ENCODE measurements at regions not wholly inside any gene's neighbourhood (a gene's known extent, or its start where the extent isn't known, plus 50 kb on each side); places are given as distances from the start of the nearest gene placed in this dataset.

DNA sequence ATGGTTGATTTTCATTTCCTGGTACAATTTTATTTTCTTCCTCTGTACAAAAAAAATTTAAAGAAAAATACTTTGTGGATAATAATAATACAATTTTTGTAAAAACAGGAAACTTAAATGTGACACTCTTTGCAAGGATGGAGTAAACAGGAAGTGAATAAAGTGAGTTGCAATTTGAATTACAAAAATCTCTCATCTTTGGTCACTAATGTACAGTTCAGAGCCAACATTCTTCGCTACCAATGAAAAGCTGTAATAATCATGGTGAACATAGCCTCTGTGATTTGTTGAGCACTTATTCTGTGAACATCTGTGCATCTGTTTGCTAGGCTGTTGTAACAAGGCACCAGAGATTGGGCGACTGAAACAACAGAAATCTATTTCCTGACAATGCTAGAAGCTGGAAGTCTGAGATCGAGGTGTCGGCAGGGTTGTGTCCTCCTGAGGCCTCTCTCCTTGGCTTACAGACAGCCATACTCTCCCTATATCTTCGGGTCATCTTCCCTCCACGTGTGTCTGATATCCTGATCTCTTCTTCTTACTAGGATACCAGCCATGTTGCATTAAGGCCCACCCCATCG lies 295.3 kb upstream of the KLF6 start:
- Mint-ChIP-seq H3K27ac (ENCODE audit: unreplicated experiment) (no peak overlapping the region), H3K9me3 (ENCODE audit: low read depth) (no peaks in the 10 kb centered on the region), H3K36me3 (ENCODE audit: low read depth) (no peaks in the 10 kb centered on the region), H3K4me1 (ENCODE audit: low read depth) (peaks cover 32% of the 10 kb centered on the region), H3K4me3 (ENCODE audit: unreplicated experiment) (no peak overlapping the region), H3K27me3 (ENCODE audit: low read depth) (no peaks in the 10 kb centered on the region)
- DNase-seq (ENCODE audit: low spot score), result no peak
- TF ChIP-seq, protein P1, sequence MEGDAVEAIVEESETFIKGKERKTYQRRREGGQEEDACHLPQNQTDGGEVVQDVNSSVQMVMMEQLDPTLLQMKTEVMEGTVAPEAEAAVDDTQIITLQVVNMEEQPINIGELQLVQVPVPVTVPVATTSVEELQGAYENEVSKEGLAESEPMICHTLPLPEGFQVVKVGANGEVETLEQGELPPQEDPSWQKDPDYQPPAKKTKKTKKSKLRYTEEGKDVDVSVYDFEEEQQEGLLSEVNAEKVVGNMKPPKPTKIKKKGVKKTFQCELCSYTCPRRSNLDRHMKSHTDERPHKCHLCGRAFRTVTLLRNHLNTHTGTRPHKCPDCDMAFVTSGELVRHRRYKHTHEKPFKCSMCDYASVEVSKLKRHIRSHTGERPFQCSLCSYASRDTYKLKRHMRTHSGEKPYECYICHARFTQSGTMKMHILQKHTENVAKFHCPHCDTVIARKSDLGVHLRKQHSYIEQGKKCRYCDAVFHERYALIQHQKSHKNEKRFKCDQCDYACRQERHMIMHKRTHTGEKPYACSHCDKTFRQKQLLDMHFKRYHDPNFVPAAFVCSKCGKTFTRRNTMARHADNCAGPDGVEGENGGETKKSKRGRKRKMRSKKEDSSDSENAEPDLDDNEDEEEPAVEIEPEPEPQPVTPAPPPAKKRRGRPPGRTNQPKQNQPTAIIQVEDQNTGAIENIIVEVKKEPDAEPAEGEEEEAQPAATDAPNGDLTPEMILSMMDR (IDR thresholded peaks at IDR 0.05), result no peak

DNA sequence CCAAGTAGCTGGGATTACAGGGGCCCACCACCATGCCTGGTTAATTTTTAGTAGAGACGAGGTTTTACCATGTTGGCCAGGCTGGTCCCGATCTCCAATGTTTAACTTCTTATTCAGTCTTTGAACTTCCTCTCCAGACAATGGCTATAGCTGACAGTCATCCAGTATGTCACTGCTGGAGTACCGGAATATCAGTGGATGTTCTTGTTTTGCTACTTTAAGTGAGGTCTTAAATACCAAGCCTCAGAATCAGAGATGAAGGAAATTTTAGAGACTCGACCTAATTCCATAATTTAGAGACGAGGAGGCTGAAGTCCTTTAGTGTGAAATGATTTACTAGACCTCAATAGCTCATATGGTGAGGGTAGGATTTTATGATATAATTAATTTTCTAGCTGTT lies 294.8 kb upstream of the KLF6 start:
- no peaks in the 10 kb centered on the region for H3K36me3 Mint-ChIP-seq (ENCODE audit: low read depth)
- H3K27ac Mint-ChIP-seq (ENCODE audit: unreplicated experiment), result no peak overlapping the region
- peaks cover 38% of the 10 kb centered on the region for H3K4me1 Mint-ChIP-seq (ENCODE audit: low read depth)
- TF ChIP-seq, protein P1 (IDR thresholded peaks at IDR 0.05), result no peak
- no peak for DNase-seq (ENCODE audit: low spot score)
- no peaks in the 10 kb centered on the region for H3K9me3 Mint-ChIP-seq (ENCODE audit: low read depth)
- H3K4me3 Mint-ChIP-seq (ENCODE audit: unreplicated experiment), result no peak overlapping the region
- H3K27me3 Mint-ChIP-seq (ENCODE audit: low read depth), result no peaks in the 10 kb centered on the region

DNA sequence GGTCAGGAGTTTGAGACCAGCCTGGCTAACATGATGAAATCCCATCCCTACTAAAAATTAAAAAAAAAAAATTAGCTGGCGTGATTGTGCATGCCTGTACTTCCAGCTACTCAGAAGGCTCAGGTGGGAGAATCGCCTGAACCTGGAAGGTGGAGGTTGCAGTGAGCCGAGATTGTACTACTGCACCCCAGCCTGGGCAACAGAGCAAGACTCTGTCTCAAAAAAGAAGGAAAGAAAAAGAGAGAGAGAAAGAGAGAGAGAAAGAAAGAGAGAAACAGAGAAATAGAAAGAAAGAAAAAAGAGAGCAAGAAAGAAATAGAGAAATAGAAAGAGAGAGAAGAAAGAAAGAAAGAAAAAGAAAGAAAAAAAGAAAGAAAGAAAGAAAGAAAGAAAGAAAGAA lies 292.8 kb upstream of the KLF6 start:
- peaks cover 47% of the 10 kb centered on the region for H3K4me1 Mint-ChIP-seq (ENCODE audit: low read depth)
- DNase-seq (ENCODE audit: low spot score), result no peak
- no peaks in the 10 kb centered on the region for H3K27me3 Mint-ChIP-seq (ENCODE audit: low read depth)
- no peak overlapping the region for H3K27ac Mint-ChIP-seq (ENCODE audit: unreplicated experiment)
- no peak overlapping the region for H3K4me3 Mint-ChIP-seq (ENCODE audit: unreplicated experiment)
- H3K36me3 Mint-ChIP-seq (ENCODE audit: low read depth), result no peaks in the 10 kb centered on the region
- no peaks in the 10 kb centered on the region for H3K9me3 Mint-ChIP-seq (ENCODE audit: low read depth)
- TF ChIP-seq, protein P1 (IDR thresholded peaks at IDR 0.05), result no peak

DNA sequence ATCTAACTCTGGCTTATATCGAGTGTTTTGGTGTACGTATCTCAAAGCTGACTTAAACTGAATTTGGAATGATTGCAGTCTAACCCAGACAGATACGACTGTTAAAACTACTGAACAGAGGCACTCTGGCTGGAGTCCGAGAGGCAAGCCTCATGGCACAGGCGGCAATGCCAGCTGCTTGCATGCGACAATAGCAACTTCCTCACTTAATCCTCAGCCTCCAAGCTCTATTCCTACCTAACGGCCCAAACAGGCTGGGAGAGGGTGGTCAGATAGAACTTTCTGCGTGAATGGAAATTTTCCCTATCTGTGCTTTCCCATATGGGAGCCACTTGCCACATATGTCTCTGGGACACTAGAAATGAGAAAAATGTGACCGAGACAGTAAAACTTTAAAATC lies 292.0 kb upstream of the KLF6 start:
- no peak overlapping the region for H3K27ac Mint-ChIP-seq (ENCODE audit: unreplicated experiment)

DNA sequence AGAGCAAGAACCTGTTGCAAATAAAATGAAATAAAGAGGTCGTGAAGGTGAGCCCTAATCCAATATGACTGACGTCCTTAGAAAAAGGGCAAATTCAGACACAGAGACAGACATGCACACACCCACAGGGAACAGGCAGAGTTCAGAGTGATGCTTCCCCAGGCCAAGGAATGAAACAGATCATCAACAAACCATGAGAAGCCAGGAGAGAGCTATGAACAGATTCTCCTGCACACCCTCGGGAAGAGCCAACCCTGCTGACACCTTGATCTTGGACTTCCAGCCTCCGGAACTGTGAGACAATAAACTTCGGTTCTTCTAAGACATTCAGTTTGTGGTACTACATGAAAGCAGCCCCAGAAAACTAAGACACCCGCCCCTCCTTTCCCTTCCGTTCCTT lies 290.4 kb upstream of the KLF6 start:
- H3K27ac Mint-ChIP-seq (ENCODE audit: unreplicated experiment), result peak overlapping the region; percentile 83
- peaks cover 45% of the 10 kb centered on the region for H3K4me1 Mint-ChIP-seq (ENCODE audit: low read depth)
- DNase-seq (ENCODE audit: low spot score), result no peak
- H3K4me3 Mint-ChIP-seq (ENCODE audit: unreplicated experiment), result no peak overlapping the region
- no peaks in the 10 kb centered on the region for H3K9me3 Mint-ChIP-seq (ENCODE audit: low read depth)
- TF ChIP-seq, protein P1 (IDR thresholded peaks at IDR 0.05), result no peak
- H3K36me3 Mint-ChIP-seq (ENCODE audit: low read depth), result no peaks in the 10 kb centered on the region
- H3K27me3 Mint-ChIP-seq (ENCODE audit: low read depth), result no peaks in the 10 kb centered on the region

More for the DNA sequence above, 292.0 kb upstream of the KLF6 start:
- Mint-ChIP-seq H3K36me3 (ENCODE audit: low read depth) (no peaks in the 10 kb centered on the region), H3K4me1 (ENCODE audit: low read depth) (peaks cover 46% of the 10 kb centered on the region), H3K9me3 (ENCODE audit: low read depth) (no peaks in the 10 kb centered on the region), H3K4me3 (ENCODE audit: unreplicated experiment) (no peak overlapping the region), H3K27me3 (ENCODE audit: low read depth) (no peaks in the 10 kb centered on the region)
- TF ChIP-seq, protein P1 (IDR thresholded peaks at IDR 0.05), result no peak
- DNase-seq (ENCODE audit: low spot score), result no peak

All from chondrocyte (in vitro differentiated cells).